ENCODE measurements at regions not wholly inside any gene's neighbourhood (a gene's known extent, or its start where the extent isn't known, plus 50 kb on each side); places are given as distances from the start of the nearest gene placed in this dataset.

DNA sequence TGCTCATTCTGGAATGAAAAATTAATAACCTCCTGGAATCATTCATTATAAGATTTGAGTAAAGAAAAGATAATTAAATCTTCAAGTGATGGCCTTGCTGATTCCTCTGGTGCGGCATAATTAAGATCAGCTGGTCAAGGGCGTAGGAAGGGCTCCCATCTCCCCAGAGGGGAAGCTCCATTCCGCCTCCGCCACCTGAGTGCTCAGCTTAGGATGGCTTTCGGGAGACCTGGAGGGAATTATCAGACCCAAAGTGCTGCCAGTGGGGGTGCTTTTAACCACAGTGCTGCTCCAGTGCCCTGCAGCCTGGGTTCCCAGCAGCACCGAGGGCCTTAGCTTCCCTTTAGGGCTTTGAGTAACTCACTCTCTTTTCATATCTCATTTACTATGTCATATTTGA is 556.6 kb upstream of the RGMA start:
- Histone ChIP-seq H4K5ac (ENCODE audit: low read depth, low read length) (no peak overlapping the region), H3K4ac (ENCODE audit: low read depth, low read length) (no peak overlapping the region), H4K20me1 (ENCODE audit: insufficient read depth, low read length) (no peaks in the 10 kb centered on the region), H4K91ac (ENCODE audit: insufficient read depth, low read depth, low read length) (no peak overlapping the region), H2AK5ac (ENCODE audit: low read depth, low read length) (no peak overlapping the region), H2AK9ac (replicated peaks; ENCODE audit: low read depth, low read length, poor library complexity) (no peak overlapping the region), H3K27ac (ENCODE audit: insufficient read depth, low read length) (no peak overlapping the region), H2BK120ac (ENCODE audit: low read depth, low read length) (no peak overlapping the region), H4K8ac (ENCODE audit: low read depth in 2 of 2, low read length in 2 of 2) (no peak overlapping the region), H3K4me2 (ENCODE audit: low read depth, low read length) (no peak overlapping the region), H3K14ac (replicated peaks; ENCODE audit: low read depth, low read length) (no peak overlapping the region), H3K56ac (ENCODE audit: extremely low read depth, insufficient read depth, low read length) (no peak overlapping the region), H2BK5ac (ENCODE audit: low read depth, low read length, poor library complexity, severe bottlenecking) (no peak overlapping the region), H3K9ac (ENCODE audit: low read depth, low read length) (no peak overlapping the region), H3K9me3 (ENCODE audit: control insufficient read depth, insufficient read depth, low read length) (peaks cover 15% of the 10 kb centered on the region), H3K9me1 (ENCODE audit: insufficient read depth, low read length) (no peaks in the 10 kb centered on the region), H3K4me3 (ENCODE audit: insufficient read depth, low read depth, low read length) (no peak overlapping the region), H3K36me3 (ENCODE audit: control insufficient read depth, insufficient read depth, low read length) (no peaks in the 10 kb centered on the region), H3K18ac (ENCODE audit: low read depth, low read length) (no peak overlapping the region), H3K27me3 (ENCODE audit: control insufficient read depth, insufficient read depth, low read length) (no peaks in the 10 kb centered on the region), H3K23ac (ENCODE audit: low read depth, low read length) (no peak overlapping the region), H3K4me1 (ENCODE audit: control insufficient read depth, insufficient read depth, low read length) (no peaks in the 10 kb centered on the region), H3K79me1 (ENCODE audit: low read depth in 1 of 2, low read length in 2 of 2) (no peaks in the 10 kb centered on the region), H2AFZ (replicated peaks; ENCODE audit: low read length, poor library complexity) (no peak overlapping the region), H2BK20ac (ENCODE audit: low read depth, low read length) (no peak overlapping the region), H2BK15ac (ENCODE audit: low read depth, low read length) (no peak overlapping the region)
- CTCF ChIA-PET, result no interaction called here
- dilution Hi-C loops (cut with HindIII; ENCODE audit: low sequenced_read_pairs, unreplicated experiment) (no loop called here), in situ Hi-C loops (cut with MboI; ENCODE audit: low sequenced_read_pairs) (no loop called here), intact Hi-C loops (cut with micrococcal nuclease) (no loop called here)
- WGBS, 2 experiments (ENCODE audit: extremely low coverage in 2 of 2, insufficient read length in 1 of 2), result 75% methylated on average over 3 of the region's 6 CpGs; no CpG with 5 or more reads in 1 of the 2 experiments
- TF ChIP-seq POLR2A (IDR thresholded peaks at IDR 0.05; ENCODE audit: low read depth, low read length) (no peak), FOS (IDR thresholded peaks at IDR 0.05; ENCODE audit: low read depth, low read length) (no peak), MAFK (IDR thresholded peaks at IDR 0.05; ENCODE audit: low read depth, low read length) (no peak), BHLHE40 (IDR thresholded peaks at IDR 0.05; ENCODE audit: low read depth, low read length) (no peak), MXI1 (IDR thresholded peaks at IDR 0.05; ENCODE audit: borderline replicate concordance, low read depth, low read length) (no peak), NFE2L2 (IDR thresholded peaks at IDR 0.05; ENCODE audit: low read depth, low read length) (no peak), CHD1 (IDR thresholded peaks at IDR 0.05; ENCODE audit: low read depth, low read length) (no peak), SMC3 (IDR thresholded peaks at IDR 0.05; ENCODE audit: low read depth, low read length) (no peak), RCOR1 (IDR thresholded peaks at IDR 0.05; ENCODE audit: insufficient replicate concordance, low read length) (no peak), RAD21 (IDR thresholded peaks at IDR 0.05; ENCODE audit: low read length) (no peak), RFX5 (IDR thresholded peaks at IDR 0.05; ENCODE audit: low read depth, low read length) (no peak)
- TF ChIP-seq, protein P1, sequence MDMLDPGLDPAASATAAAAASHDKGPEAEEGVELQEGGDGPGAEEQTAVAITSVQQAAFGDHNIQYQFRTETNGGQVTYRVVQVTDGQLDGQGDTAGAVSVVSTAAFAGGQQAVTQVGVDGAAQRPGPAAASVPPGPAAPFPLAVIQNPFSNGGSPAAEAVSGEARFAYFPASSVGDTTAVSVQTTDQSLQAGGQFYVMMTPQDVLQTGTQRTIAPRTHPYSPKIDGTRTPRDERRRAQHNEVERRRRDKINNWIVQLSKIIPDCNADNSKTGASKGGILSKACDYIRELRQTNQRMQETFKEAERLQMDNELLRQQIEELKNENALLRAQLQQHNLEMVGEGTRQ (IDR thresholded peaks at IDR 0.05; ENCODE audit: low read depth, low read length), result no peak
- TF ChIP-seq, protein P2, sequence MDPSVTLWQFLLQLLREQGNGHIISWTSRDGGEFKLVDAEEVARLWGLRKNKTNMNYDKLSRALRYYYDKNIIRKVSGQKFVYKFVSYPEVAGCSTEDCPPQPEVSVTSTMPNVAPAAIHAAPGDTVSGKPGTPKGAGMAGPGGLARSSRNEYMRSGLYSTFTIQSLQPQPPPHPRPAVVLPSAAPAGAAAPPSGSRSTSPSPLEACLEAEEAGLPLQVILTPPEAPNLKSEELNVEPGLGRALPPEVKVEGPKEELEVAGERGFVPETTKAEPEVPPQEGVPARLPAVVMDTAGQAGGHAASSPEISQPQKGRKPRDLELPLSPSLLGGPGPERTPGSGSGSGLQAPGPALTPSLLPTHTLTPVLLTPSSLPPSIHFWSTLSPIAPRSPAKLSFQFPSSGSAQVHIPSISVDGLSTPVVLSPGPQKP (IDR thresholded peaks at IDR 0.05; ENCODE audit: borderline replicate concordance, low read depth, low read length), result no peak
- ATAC-seq (ENCODE audit: low read depth) (no peak), DNase-seq (no peak)
- no TSS peak for BruUV-seq (replicated peaks)
- POLR2A ChIA-PET (ENCODE audit: unreplicated experiment), result no interaction called here
